ENCODE measurements at regions not wholly inside any gene's neighbourhood (a gene's known extent, or its start where the extent isn't known, plus 50 kb on each side); places are given as distances from the start of the nearest gene placed in this dataset.

GRCh38 chr6:115071962-115072361 lies 729.1 kb upstream of the HS3ST5 start:
- TF ChIP-seq ZNF232 (CRISPR knock-in tag; IDR thresholded peaks at IDR 0.05) (no peak), SRF (CRISPR knock-in tag; IDR thresholded peaks at IDR 0.05) (no peak)

Data from K562 (cell line).